Mononuclear cell (primary cell): ENCODE measurements at regions not wholly inside any gene's neighbourhood (a gene's known extent, or its start where the extent isn't known, plus 50 kb on each side); places are given as distances from the start of the nearest gene placed in this dataset.

Source experiments
- H3K27me3 ChIP-seq: 2 replicates; pipeline ENCODE4 v1.6.0; 2011; ENCODE audit warnings: low read length, control low read depth; ENCODE audit not compliant: insufficient read depth
- H3K4me1 ChIP-seq: 2 replicates; pipeline ENCODE4 v1.5.1; 2011; ENCODE audit warnings: mild to moderate bottlenecking, low read length, control low read depth; ENCODE audit not compliant: insufficient read depth
- H3K4me3 ChIP-seq: 2 replicates; pipeline ENCODE4 v1.5.1; 2011; ENCODE audit warnings: mild to moderate bottlenecking, low read length, moderate library complexity
- H3K9me3 ChIP-seq: 2 replicates; pipeline ENCODE4 v1.5.1; 2011; ENCODE audit warnings: low read depth, mild to moderate bottlenecking, control low read depth, low read length

DNA sequence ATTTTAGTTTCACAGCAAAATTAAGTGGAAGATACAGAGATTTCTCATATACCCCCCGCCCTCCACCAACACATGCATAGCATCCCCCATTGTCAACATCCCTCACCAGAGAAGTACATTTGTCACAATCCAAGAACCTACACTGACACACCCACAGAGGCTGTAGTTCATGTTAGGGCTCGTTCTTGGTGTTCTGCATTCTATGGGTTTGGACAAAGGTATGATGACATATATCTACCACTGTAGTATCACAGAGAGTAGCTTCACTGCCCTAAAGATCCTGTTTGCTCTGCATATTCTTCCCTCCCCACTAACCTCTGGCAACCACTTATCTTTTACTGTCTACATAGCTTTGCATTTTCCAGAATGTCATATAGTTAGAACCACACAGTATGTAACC, 444.6 kb upstream of the DCN start:
- Histone ChIP-seq H3K9me3 (peaks cover 8% of the 10 kb centered on the region), H3K27me3 (no peaks in the 10 kb centered on the region), H3K4me1 (no peaks in the 10 kb centered on the region), H3K4me3 (no peak overlapping the region)

DNA sequence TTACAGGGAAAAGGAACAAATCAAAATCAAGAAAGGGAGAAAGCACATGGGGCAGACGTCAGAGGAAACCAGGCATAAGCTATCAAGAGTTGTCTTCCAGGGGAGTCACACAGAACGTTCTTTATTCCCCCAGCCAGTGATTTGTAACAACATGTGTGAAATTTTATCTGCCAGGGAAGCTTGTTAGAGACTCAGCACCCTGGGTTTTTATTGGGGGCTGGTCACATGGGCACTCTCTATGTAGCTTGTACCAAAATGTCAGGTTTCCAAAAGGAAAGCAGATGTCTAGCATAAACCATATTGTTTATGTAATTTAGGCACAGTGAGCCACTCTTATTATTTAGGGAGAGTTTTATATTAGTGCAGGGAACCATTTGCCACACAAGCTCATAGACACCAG, 440.4 kb upstream of the DCN start:
- Histone ChIP-seq H3K27me3 (no peaks in the 10 kb centered on the region), H3K9me3 (peaks cover 8% of the 10 kb centered on the region), H3K4me1 (no peaks in the 10 kb centered on the region), H3K4me3 (no peak overlapping the region)

DNA sequence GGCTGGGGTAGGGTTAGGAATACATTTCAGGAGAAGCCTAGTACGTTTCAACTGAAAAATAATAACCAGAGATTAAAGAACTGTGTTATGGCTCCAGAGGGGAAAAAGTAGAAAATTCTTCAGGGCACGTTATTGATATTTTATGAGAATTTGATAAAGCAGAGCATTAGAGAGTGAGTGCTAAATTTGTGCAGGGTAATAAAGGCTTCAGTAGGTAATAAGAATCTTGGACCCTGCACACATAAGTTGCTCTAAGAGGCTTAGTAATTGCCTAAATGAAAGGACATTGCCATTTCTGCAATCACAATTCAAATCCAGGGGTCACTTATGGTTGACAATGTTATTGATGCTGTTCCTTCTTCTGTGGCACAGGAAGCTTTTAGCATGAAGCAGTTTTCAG, 439.4 kb upstream of the DCN start:
- Histone ChIP-seq H3K4me1 (no peaks in the 10 kb centered on the region), H3K4me3 (no peak overlapping the region), H3K27me3 (no peaks in the 10 kb centered on the region), H3K9me3 (peaks cover 8% of the 10 kb centered on the region)

DNA sequence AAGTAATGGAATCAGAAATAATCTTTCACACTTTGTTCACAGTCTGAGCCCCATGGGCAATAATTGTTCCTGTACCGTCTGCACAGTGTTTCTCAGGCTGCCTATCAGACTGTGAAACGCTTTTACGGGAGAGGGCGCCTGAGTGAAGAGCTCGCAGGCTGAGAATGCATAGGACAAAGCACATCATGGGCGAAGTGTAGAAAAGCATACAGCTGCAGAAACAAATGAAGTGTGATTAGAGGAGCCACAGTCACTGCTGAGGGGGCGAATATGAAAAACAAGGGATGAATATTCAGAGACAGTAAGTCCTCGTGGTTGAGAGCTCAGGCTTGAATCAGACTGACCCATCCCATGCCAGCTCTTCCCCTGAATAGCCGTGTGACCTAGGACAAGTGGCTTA, 438.4 kb upstream of the DCN start:
- Histone ChIP-seq H3K9me3 (peaks cover 2% of the 10 kb centered on the region), H3K4me1 (no peaks in the 10 kb centered on the region)

GRCh38 chr12:91620422-91620821, 437.8 kb upstream of the DCN start:
- no peaks in the 10 kb centered on the region for H3K27me3 ChIP-seq
- H3K4me1 ChIP-seq = no peaks in the 10 kb centered on the region
- H3K4me3 ChIP-seq = no peak overlapping the region
- H3K9me3 ChIP-seq = no peaks in the 10 kb centered on the region

More for the DNA sequence above, 438.4 kb upstream of the DCN start:
- H3K27me3 ChIP-seq = no peaks in the 10 kb centered on the region
- H3K4me3 ChIP-seq = no peak overlapping the region

DNA sequence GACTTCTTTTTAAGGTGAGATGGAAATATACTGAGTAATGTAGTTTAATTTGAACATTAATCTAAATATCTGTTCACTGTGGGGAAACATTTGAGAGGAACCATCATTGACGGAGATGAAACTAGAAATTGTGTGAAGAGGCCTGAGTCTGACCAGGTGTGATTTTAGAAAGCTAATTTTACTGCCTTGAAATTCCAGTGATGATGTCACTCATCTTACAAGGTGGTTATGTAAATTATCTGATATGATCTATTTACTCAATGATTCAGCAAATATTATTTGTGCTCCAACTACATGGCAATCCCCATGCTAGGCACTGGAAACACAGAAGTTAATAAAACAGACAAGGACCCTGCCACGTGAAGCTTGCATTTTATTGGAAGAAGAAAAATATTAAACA, 435.7 kb upstream of the DCN start:
- Histone ChIP-seq H3K4me3 (no peak overlapping the region), H3K27me3 (peaks cover 3% of the 10 kb centered on the region), H3K9me3 (no peaks in the 10 kb centered on the region), H3K4me1 (no peaks in the 10 kb centered on the region)

DNA sequence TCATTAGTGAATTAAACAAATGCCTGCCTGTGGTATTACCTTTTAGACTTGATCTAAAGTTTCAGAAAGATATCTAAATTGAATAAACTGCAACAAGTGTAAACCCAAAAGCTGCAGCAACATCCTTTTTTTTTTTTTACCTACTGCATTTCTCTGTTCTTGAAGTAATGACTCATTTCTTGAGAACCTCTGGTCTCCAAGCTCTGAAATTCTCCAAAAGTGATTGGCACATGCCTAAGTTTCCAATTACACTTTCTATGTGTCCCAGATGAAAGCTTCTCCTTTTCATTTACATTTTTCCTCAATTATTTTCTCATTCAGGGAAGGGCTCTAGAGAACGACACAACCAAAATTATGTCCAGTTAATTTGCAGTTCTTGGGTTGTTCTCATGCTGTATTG, 435.2 kb upstream of the DCN start:
- H3K4me3 ChIP-seq = no peak overlapping the region

DNA sequence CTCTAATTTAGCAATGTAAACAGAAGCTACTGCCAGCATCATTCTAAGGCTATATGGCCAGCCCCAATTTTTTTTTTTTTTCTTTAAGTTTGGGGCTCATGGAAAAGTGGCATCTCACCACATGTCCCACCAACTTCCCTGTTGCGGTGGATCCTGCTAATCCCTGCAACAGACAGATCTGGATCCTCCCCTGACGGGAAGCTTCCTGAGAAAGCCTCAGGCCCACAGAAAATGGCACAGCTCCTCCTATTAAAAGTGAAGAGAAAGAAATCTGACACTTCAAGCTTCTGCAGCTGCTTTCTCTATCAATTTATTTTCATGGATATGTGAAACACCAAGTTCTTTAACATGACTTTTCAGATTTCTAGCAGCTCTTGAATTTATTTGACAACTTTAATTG, 433.8 kb upstream of the DCN start:
- Histone ChIP-seq H3K4me1 (no peaks in the 10 kb centered on the region), H3K9me3 (no peaks in the 10 kb centered on the region), H3K4me3 (no peak overlapping the region), H3K27me3 (peaks cover 3% of the 10 kb centered on the region)

More for the DNA sequence above, 435.2 kb upstream of the DCN start:
- H3K27me3 ChIP-seq = peaks cover 3% of the 10 kb centered on the region
- H3K9me3 ChIP-seq = no peaks in the 10 kb centered on the region
- no peaks in the 10 kb centered on the region for H3K4me1 ChIP-seq

GRCh38 chr12:91613223-91613779, 430.7 kb upstream of the DCN start:
- no peaks in the 10 kb centered on the region for H3K4me1 ChIP-seq
- H3K4me3 ChIP-seq = no peak overlapping the region
- H3K9me3 ChIP-seq = no peaks in the 10 kb centered on the region
- peaks cover 3% of the 10 kb centered on the region for H3K27me3 ChIP-seq

DNA sequence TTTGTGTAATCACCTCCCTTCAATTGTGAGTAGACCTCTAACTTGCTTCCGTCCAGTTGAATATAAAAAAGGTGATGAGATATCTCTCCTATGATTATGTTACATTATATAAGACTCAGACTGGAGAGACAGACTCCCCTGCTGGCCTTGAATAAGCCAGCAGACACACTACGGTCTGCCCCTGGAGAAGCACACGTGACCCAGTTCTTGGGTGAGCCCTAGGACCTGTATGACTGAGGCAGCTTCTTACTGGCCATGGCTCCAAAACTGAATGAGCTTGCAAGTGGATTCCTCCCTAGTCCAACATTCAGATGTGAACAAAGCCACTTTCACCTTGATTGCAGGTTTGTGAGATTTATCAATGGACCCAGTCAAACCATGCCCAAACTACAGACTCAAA, 427.9 kb upstream of the DCN start:
- H3K4me1 ChIP-seq = no peaks in the 10 kb centered on the region
- H3K9me3 ChIP-seq = no peaks in the 10 kb centered on the region
- H3K27me3 ChIP-seq = peaks cover 3% of the 10 kb centered on the region
- H3K4me3 ChIP-seq = no peak overlapping the region

GRCh38 chr12:91609283-91609682, 426.7 kb upstream of the DCN start:
- Histone ChIP-seq H3K27me3 (peaks cover 3% of the 10 kb centered on the region), H3K9me3 (no peaks in the 10 kb centered on the region), H3K4me1 (no peaks in the 10 kb centered on the region), H3K4me3 (no peak overlapping the region)

DNA sequence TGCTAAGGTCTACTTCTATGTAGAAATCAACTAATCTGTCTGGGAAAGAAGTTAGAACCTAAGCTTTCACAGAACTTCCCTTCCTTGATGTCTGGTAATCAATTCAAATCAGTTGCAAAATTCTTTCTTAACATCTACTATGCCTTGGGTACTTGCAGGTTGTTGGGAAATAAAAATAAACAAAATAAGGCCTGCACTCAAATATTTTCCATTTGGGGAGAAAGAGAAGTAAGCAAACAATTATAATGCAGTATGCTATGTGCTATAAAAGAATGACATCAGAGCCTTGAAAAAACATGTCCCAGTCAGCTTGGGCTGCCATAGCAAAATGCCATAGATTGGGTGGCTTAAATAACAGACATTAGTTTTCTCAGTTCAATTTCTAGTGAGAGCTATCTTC, 425.9 kb upstream of the DCN start:
- no peaks in the 10 kb centered on the region for H3K9me3 ChIP-seq
- H3K4me3 ChIP-seq = no peak overlapping the region
- no peaks in the 10 kb centered on the region for H3K27me3 ChIP-seq
- H3K4me1 ChIP-seq = no peaks in the 10 kb centered on the region

- Histone ChIP-seq H3K27me3 (no peaks in the 10 kb centered on the region), H3K4me1 (no peaks in the 10 kb centered on the region), H3K9me3 (no peaks in the 10 kb centered on the region), H3K4me3 (no peak overlapping the region)
Observed at GRCh38 chr12:91606662-91607377, 424.2 kb upstream of the DCN start.

DNA sequence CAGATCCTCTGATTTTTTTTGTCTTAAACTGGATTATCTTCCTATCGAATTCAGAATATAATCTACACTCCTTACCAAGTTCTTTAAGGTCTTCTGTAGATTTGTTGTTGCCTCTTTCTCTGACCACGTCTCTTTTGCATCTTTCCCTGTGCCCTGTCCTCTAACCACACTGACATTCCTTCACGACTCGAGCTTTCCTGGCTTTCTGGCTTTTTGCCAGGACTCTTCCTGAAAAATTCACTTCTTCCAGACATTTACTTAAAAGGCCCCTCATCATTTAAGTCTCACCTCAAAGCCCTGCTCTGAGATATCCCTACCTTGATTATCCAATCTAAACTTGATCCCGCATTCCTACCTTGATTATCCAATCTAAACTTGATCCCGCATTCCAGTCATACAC, 422.3 kb upstream of the DCN start:
- H3K4me3 ChIP-seq = no peak overlapping the region
- H3K4me1 ChIP-seq = no peaks in the 10 kb centered on the region
- H3K27me3 ChIP-seq = no peaks in the 10 kb centered on the region
- no peaks in the 10 kb centered on the region for H3K9me3 ChIP-seq

DNA sequence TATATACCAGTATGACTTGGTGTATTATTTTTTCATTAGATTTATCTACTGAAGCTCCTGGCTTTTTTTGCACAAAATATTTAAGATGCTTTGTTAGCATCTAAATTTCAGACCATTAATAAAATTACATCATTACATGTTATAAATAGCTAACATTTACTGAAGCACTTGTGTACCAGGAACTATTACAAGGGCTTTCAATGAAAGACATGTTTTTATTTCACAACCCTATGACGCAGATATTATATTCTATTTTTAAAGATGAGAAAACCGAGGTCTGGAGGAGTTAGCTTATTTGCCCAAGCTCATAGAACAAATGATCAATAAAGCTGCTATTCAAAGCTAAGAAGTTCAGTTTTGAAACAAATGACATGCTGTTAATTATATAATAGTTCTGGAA, 420.4 kb upstream of the DCN start:
- no peaks in the 10 kb centered on the region for H3K27me3 ChIP-seq
- H3K4me1 ChIP-seq = no peaks in the 10 kb centered on the region
- H3K9me3 ChIP-seq = no peaks in the 10 kb centered on the region
- no peak overlapping the region for H3K4me3 ChIP-seq

- Histone ChIP-seq H3K4me1 (no peaks in the 10 kb centered on the region), H3K9me3 (no peaks in the 10 kb centered on the region), H3K4me3 (no peak overlapping the region), H3K27me3 (no peaks in the 10 kb centered on the region)
Observed at GRCh38 chr12:91601054-91601453, 418.4 kb upstream of the DCN start.
